T-cell (primary cell): ENCODE measurements at regions not wholly inside any gene's neighbourhood (a gene's known extent, or its start where the extent isn't known, plus 50 kb on each side); places are given as distances from the start of the nearest gene placed in this dataset.

Experiments
- ATAC-seq, 4 experiments: fragments of 200-7000 bp in 3 of 4; fragments of 150-1000 bp in 1 of 4; cut with Tn5 transposase; replicated peaks in 1 of 4; 1 replicate in 3 of 4; 2 replicates in 1 of 4; pipeline ENCODE4 v1.10.0; 2021; ENCODE audit warnings: moderate library complexity in 3 of 4, mild to moderate bottlenecking in 2 of 4, moderate number of reproducible peaks in 1 of 4
- CTCF ChIA-PET, 2 donors: fragments of 300-600 bp; sonication (Branson Sonifier 250); formaldehyde crosslinking; loops; one replicate each; lab custom pipeline; 2022; ENCODE audit warnings: antibody characterized with exemption in 2 of 2; lab: Charles Lee
- POLR2A ChIA-PET, 2 donors: fragments of 300-600 bp; sonication (Branson Sonifier 250); formaldehyde crosslinking; loops; one replicate each; lab custom pipeline; 2022; ENCODE audit warnings: antibody characterized with exemption in 2 of 2; lab: Charles Lee
- DNase-seq, 35 experiments: peaks; one replicate each; pipeline versions ENCODE4 v3.0.0 to v3.0.0-alpha.2; 2013 to 2023
- H3K27ac ChIP-seq: one replicate; pipeline ENCODE4 v1.5.1; 2013; ENCODE audit warnings: low read length
- H3K27me3 ChIP-seq, 2 experiments: replicated peaks in 1 of 2; 1 replicate in 1 of 2; 2 replicates in 1 of 2; pipeline versions ENCODE4 v1.6.1 to v1.7.0; 2013; ENCODE audit warnings: low read length in 1 of 2, mixed read lengths in 1 of 2; ENCODE audit not compliant: control insufficient read depth in 2 of 2, insufficient read depth in 2 of 2; ENCODE audit errors: extremely low read depth in 1 of 2
- H3K36me3 ChIP-seq, 2 donors: 1 replicate in 1 of 2; 2 replicates in 1 of 2; pipeline versions ENCODE4 v1.6.1 to v1.7.0; 2013; ENCODE audit warnings: low read length in 1 of 2; ENCODE audit not compliant: control insufficient read depth in 2 of 2, insufficient read depth in 1 of 2; ENCODE audit errors: extremely low read depth in 1 of 2
- H3K4me1 ChIP-seq, 2 experiments: 1 replicate in 1 of 2; 2 replicates in 1 of 2; pipeline versions ENCODE4 v1.6.1 to v1.7.0; 2013; ENCODE audit warnings: low read length in 2 of 2, mixed read lengths in 1 of 2; ENCODE audit not compliant: insufficient read depth in 2 of 2, control insufficient read depth in 1 of 2; ENCODE audit errors: extremely low read depth in 1 of 2
- H3K4me3 ChIP-seq, 2 donors: 1 replicate in 1 of 2; 2 replicates in 1 of 2; pipeline versions ENCODE4 v1.5.1 to v1.7.0; 2013; ENCODE audit warnings: mild to moderate bottlenecking in 2 of 2, low read length in 1 of 2, moderate library complexity in 1 of 2; ENCODE audit not compliant: control insufficient read depth in 1 of 2; ENCODE audit errors: extremely low read depth in 1 of 2
- H3K9me3 ChIP-seq: 2 replicates; pipeline ENCODE4 v1.7.0; 2013
- H3K27ac Mint-ChIP-seq, 2 donors: one replicate each; pipeline ENCODE4 v1.8.0; 2020 to 2021; ENCODE audit warnings: mild to moderate bottlenecking in 2 of 2, mixed read lengths in 2 of 2
- H3K27me3 Mint-ChIP-seq, 2 donors: one replicate each; pipeline ENCODE4 v1.8.0; 2021 to 2022; ENCODE audit warnings: mixed read lengths in 2 of 2
- H3K36me3 Mint-ChIP-seq: one replicate; pipeline ENCODE4 v1.8.0; 2021; ENCODE audit warnings: mixed read lengths
- H3K4me1 Mint-ChIP-seq, 3 donors: one replicate each; pipeline ENCODE4 v1.8.0; 2020 to 2022; ENCODE audit warnings: mixed read lengths in 3 of 3, mild to moderate bottlenecking in 1 of 3
- H3K4me3 Mint-ChIP-seq, 3 donors: one replicate each; pipeline ENCODE4 v1.8.0; 2020 to 2022; ENCODE audit warnings: mild to moderate bottlenecking in 3 of 3, mixed read lengths in 3 of 3, moderate library complexity in 3 of 3
- H3K9me3 Mint-ChIP-seq, 3 donors: one replicate each; pipeline ENCODE4 v1.8.0; 2020 to 2022; ENCODE audit warnings: mixed read lengths in 3 of 3
- WGBS: methylation state at CpG from one replicate; pipeline ENCODE4 v1.1.5; 2013; ENCODE audit warnings: missing lambda C conversion rate; ENCODE audit not compliant: insufficient coverage; 5-methylcytosine and 5-hydroxymethylcytosine counted together

GRCh38 chr10:31120961-31121685 is 89.5 kb upstream of the ZNF438 start:
- H3K36me3 ChIP-seq, result no peaks in the 10 kb centered on the region
- CTCF ChIA-PET, result interaction anchor here (0.5 to 0.7 kb wide), 2 partner anchors 12 to 144 kb away, joined by 3 read pairs; no protein-coding TSS in a partner anchor
- Mint-ChIP-seq H3K27me3 (no peaks in the 10 kb centered on the region), H3K9me3 (no peaks in the 10 kb centered on the region), H3K27ac (no peak overlapping the region), H3K4me3 (no peak overlapping the region), H3K4me1 (no peaks in the 10 kb centered on the region), H3K36me3 (no peaks in the 10 kb centered on the region)
- H3K27me3 ChIP-seq, result no peaks in the 10 kb centered on the region
- ATAC-seq (no peak), DNase-seq (no peak)
- 95% methylated on average over 4 of the region's 7 CpGs for WGBS
- POLR2A ChIA-PET, result interaction anchor here (0.6 to 0.7 kb wide), 2 partner anchors 58 to 80 kb away, joined by 3 read pairs; no protein-coding TSS in a partner anchor
- no peak overlapping the region for H3K4me3 ChIP-seq
- no peak overlapping the region for H3K27ac ChIP-seq
- no peaks in the 10 kb centered on the region for H3K4me1 ChIP-seq
- H3K9me3 ChIP-seq, result no peaks in the 10 kb centered on the region

GRCh38 chr10:31121757-31122577 is 90.3 kb upstream of the ZNF438 start:
- POLR2A ChIA-PET, result interaction anchor here in 1 of 2 donors (0.7 kb wide), 1 partner anchor 79 kb away, joined by 3 read pairs; no protein-coding TSS in a partner anchor
- Mint-ChIP-seq H3K27me3 (no peaks in the 10 kb centered on the region), H3K36me3 (no peaks in the 10 kb centered on the region), H3K9me3 (no peaks in the 10 kb centered on the region), H3K4me1 (no peaks in the 10 kb centered on the region), H3K4me3 (no peak overlapping the region), H3K27ac (no peak overlapping the region)
- no peak overlapping the region for H3K27ac ChIP-seq
- ATAC-seq (no peak), DNase-seq (no peak)
- WGBS, result 0% methylated on average over 1 of the region's 3 CpGs
- H3K4me1 ChIP-seq, result no peaks in the 10 kb centered on the region
- H3K9me3 ChIP-seq, result no peaks in the 10 kb centered on the region
- CTCF ChIA-PET, result interaction anchor here in 1 of 2 donors (0.7 to 1.0 kb wide), 2 partner anchors 10 to 11 kb away, joined by 3 read pairs; no protein-coding TSS in a partner anchor
- no peak overlapping the region for H3K4me3 ChIP-seq
- no peaks in the 10 kb centered on the region for H3K27me3 ChIP-seq
- no peaks in the 10 kb centered on the region for H3K36me3 ChIP-seq

- H3K27ac Mint-ChIP-seq, result no peak overlapping the region
- ATAC-seq (no peak), DNase-seq (no peak)
- H3K9me3 Mint-ChIP-seq, result no peaks in the 10 kb centered on the region
- CTCF ChIA-PET, result interaction anchor here in 1 of 2 donors (0.6 kb wide), 1 partner anchor 299 kb away, joined by 3 read pairs; no protein-coding TSS in a partner anchor
- H3K27me3 Mint-ChIP-seq, result no peaks in the 10 kb centered on the region
- POLR2A ChIA-PET, result no interaction called here
- H3K4me1 Mint-ChIP-seq, result no peaks in the 10 kb centered on the region
- Histone ChIP-seq H3K27me3 (no peaks in the 10 kb centered on the region), H3K27ac (no peak overlapping the region), H3K36me3 (no peaks in the 10 kb centered on the region), H3K4me1 (no peaks in the 10 kb centered on the region), H3K4me3 (no peak overlapping the region), H3K9me3 (no peaks in the 10 kb centered on the region)
- 89% methylated on average over 2 of the region's 6 CpGs for WGBS
- no peak overlapping the region for H3K4me3 Mint-ChIP-seq
- no peaks in the 10 kb centered on the region for H3K36me3 Mint-ChIP-seq
Observed at GRCh38 chr10:31123946-31124345, 92.3 kb upstream of the ZNF438 start.

- ATAC-seq, result no peak
- Histone ChIP-seq H3K36me3 (no peaks in the 10 kb centered on the region), H3K4me1 (no peaks in the 10 kb centered on the region), H3K9me3 (no peaks in the 10 kb centered on the region), H3K27ac (no peak overlapping the region), H3K27me3 (no peaks in the 10 kb centered on the region), H3K4me3 (no peak overlapping the region)
- 74% methylated on average over 3 of the region's 5 CpGs for WGBS
- no peak overlapping the region for H3K4me3 Mint-ChIP-seq
- DNase-seq, result no peak
- CTCF ChIA-PET, result interaction anchor here in 1 of 2 donors (0.6 kb wide), 1 partner anchor 92 kb away, joined by 4 read pairs; no protein-coding TSS in a partner anchor
- no peaks in the 10 kb centered on the region for H3K36me3 Mint-ChIP-seq
- no peaks in the 10 kb centered on the region for H3K4me1 Mint-ChIP-seq
- POLR2A ChIA-PET, result no interaction called here
- H3K27me3 Mint-ChIP-seq, result no peaks in the 10 kb centered on the region
- no peak overlapping the region for H3K27ac Mint-ChIP-seq
- no peaks in the 10 kb centered on the region for H3K9me3 Mint-ChIP-seq
Observed at GRCh38 chr10:31124852-31125251, 93.2 kb upstream of the ZNF438 start.

GRCh38 chr10:31125789-31126188 is 94.1 kb upstream of the ZNF438 start:
- ATAC-seq (no peak), DNase-seq (no peak)
- Histone ChIP-seq H3K27me3 (no peaks in the 10 kb centered on the region), H3K4me1 (no peaks in the 10 kb centered on the region), H3K36me3 (no peaks in the 10 kb centered on the region), H3K9me3 (no peaks in the 10 kb centered on the region), H3K27ac (no peak overlapping the region), H3K4me3 (no peak overlapping the region)
- H3K27ac Mint-ChIP-seq, result no peak overlapping the region
- H3K4me1 Mint-ChIP-seq, result no peaks in the 10 kb centered on the region
- no peaks in the 10 kb centered on the region for H3K27me3 Mint-ChIP-seq
- ChIA-PET CTCF (interaction anchor here in 1 of 2 donors (0.6 kb wide), 1 partner anchor 11 kb away, joined by 4 read pairs; no protein-coding TSS in a partner anchor), POLR2A (no interaction called here)
- H3K4me3 Mint-ChIP-seq, result no peak overlapping the region
- H3K36me3 Mint-ChIP-seq, result no peaks in the 10 kb centered on the region
- H3K9me3 Mint-ChIP-seq, result no peaks in the 10 kb centered on the region

GRCh38 chr10:31126593-31126992 is 94.9 kb upstream of the ZNF438 start:
- no peak for ATAC-seq
- WGBS, result 92% methylated on average over 1 of the region's 2 CpGs
- Histone ChIP-seq H3K9me3 (no peaks in the 10 kb centered on the region), H3K4me1 (no peaks in the 10 kb centered on the region), H3K27ac (no peak overlapping the region), H3K4me3 (no peak overlapping the region), H3K27me3 (no peaks in the 10 kb centered on the region), H3K36me3 (no peaks in the 10 kb centered on the region)
- H3K4me3 Mint-ChIP-seq, result no peak overlapping the region
- no peaks in the 10 kb centered on the region for H3K36me3 Mint-ChIP-seq
- no peak overlapping the region for H3K27ac Mint-ChIP-seq
- no peaks in the 10 kb centered on the region for H3K4me1 Mint-ChIP-seq
- POLR2A ChIA-PET, result no interaction called here
- CTCF ChIA-PET, result no interaction called here
- DNase-seq, result no peak
- H3K27me3 Mint-ChIP-seq, result no peaks in the 10 kb centered on the region
- H3K9me3 Mint-ChIP-seq, result no peaks in the 10 kb centered on the region
